ENCODE measurements at regions not wholly inside any gene's neighbourhood (a gene's known extent, or its start where the extent isn't known, plus 50 kb on each side); places are given as distances from the start of the nearest gene placed in this dataset.

- ATAC-seq (no peak), DNase-seq (no peak)
- Histone ChIP-seq H3K9me3 (peaks cover 5% of the 10 kb centered on the region), H3K4me1 (ENCODE audit: low read depth) (no peaks in the 10 kb centered on the region), H3K4me3 (no peak overlapping the region), H3K36me3 (ENCODE audit: low read depth) (no peaks in the 10 kb centered on the region)
- no peak for TF ChIP-seq CTCF (IDR thresholded peaks at IDR 0.05)
- intact Hi-C loops (cut with DNase I, micrococcal nuclease) = no loop called here
These were observed 80.7 kb upstream of the NETO1 start for GRCh38 chr18:72948439-72948838.

- Histone ChIP-seq H3K36me3 (ENCODE audit: low read depth) (no peaks in the 10 kb centered on the region), H3K9me3 (peaks cover 17% of the 10 kb centered on the region), H3K4me1 (ENCODE audit: low read depth) (no peaks in the 10 kb centered on the region), H3K4me3 (no peak overlapping the region)
- DNase-seq (no peak), ATAC-seq (no peak)
- intact Hi-C loops (cut with DNase I, micrococcal nuclease) = no loop called here
- no peak for TF ChIP-seq CTCF (IDR thresholded peaks at IDR 0.05)
These were observed 75.0 kb upstream of the NETO1 start for GRCh38 chr18:72942766-72943165.

- H3K4me1 ChIP-seq (ENCODE audit: low read depth) = no peaks in the 10 kb centered on the region
- H3K36me3 ChIP-seq (ENCODE audit: low read depth) = no peaks in the 10 kb centered on the region
- intact Hi-C loops (cut with DNase I, micrococcal nuclease) = no loop called here
- H3K4me3 ChIP-seq = no peak overlapping the region
- peaks cover 17% of the 10 kb centered on the region for H3K9me3 ChIP-seq
- TF ChIP-seq CTCF (IDR thresholded peaks at IDR 0.05) = no peak
- DNase-seq = no peak
- no peak for ATAC-seq
These were observed 73.2 kb upstream of the NETO1 start for GRCh38 chr18:72940986-72941385.

- H3K4me1 ChIP-seq (ENCODE audit: low read depth) = no peaks in the 10 kb centered on the region
- ATAC-seq (no peak), DNase-seq (no peak)
- intact Hi-C loops (cut with DNase I, micrococcal nuclease) = no loop called here
- H3K36me3 ChIP-seq (ENCODE audit: low read depth) = no peaks in the 10 kb centered on the region
- no peak overlapping the region for H3K4me3 ChIP-seq
- no peak for TF ChIP-seq CTCF (IDR thresholded peaks at IDR 0.05)
- peaks cover 12% of the 10 kb centered on the region for H3K9me3 ChIP-seq
These were observed 72.7 kb upstream of the NETO1 start for GRCh38 chr18:72940509-72940908.

GRCh38 chr18:72935744-72936143 is 68.0 kb upstream of the NETO1 start:
- ATAC-seq (no peak), DNase-seq (no peak)
- no peaks in the 10 kb centered on the region for H3K4me1 ChIP-seq (ENCODE audit: low read depth)
- H3K36me3 ChIP-seq (ENCODE audit: low read depth) = no peaks in the 10 kb centered on the region
- intact Hi-C loops (cut with DNase I, micrococcal nuclease) = no loop called here
- TF ChIP-seq CTCF (IDR thresholded peaks at IDR 0.05) = no peak
- H3K4me3 ChIP-seq = no peak overlapping the region
- H3K9me3 ChIP-seq = peaks cover 7% of the 10 kb centered on the region

GRCh38 chr18:72922895-72923294 is 55.1 kb upstream of the NETO1 start:
- Histone ChIP-seq H3K9me3 (peaks cover 37% of the 10 kb centered on the region), H3K36me3 (ENCODE audit: low read depth) (no peaks in the 10 kb centered on the region), H3K4me3 (no peak overlapping the region), H3K4me1 (ENCODE audit: low read depth) (no peaks in the 10 kb centered on the region)
- TF ChIP-seq CTCF (IDR thresholded peaks at IDR 0.05) = no peak
- no peak for ATAC-seq
- intact Hi-C loops (cut with DNase I, micrococcal nuclease) = no loop called here
- no peak for DNase-seq
